ENCODE measurements at regions not wholly inside any gene's neighbourhood (a gene's known extent, or its start where the extent isn't known, plus 50 kb on each side); places are given as distances from the start of the nearest gene placed in this dataset.

- Histone ChIP-seq H3K27me3 (replicated peaks in 1 of 4; ENCODE audit: control extremely low read depth in 1 of 4, control insufficient read depth in 3 of 4, insufficient read depth in 4 of 4, low read length in 3 of 4) (no peaks in the 10 kb centered on the region), H2AFZ (ENCODE audit: insufficient read depth, low read depth, low read length, poor library complexity, severe bottlenecking) (no peak overlapping the region), H3K4me3 (ENCODE audit: control extremely low read depth in 1 of 5, extremely low read depth in 1 of 5, insufficient read depth in 1 of 5, low read depth in 2 of 5, low read length in 4 of 5) (no peak overlapping the region), H3K9me3 (ENCODE audit: control extremely low read depth in 1 of 3, control insufficient read depth in 2 of 3, insufficient read depth in 1 of 3, low read length in 2 of 3) (no peaks in the 10 kb centered on the region), H3K4me2 (replicated peaks; ENCODE audit: low read depth, low read length, poor library complexity, severe bottlenecking) (no peak overlapping the region), H3K9ac (ENCODE audit: low read length) (no peak overlapping the region), H3K27ac (ENCODE audit: low read length in 2 of 2) (no peak overlapping the region), H3K79me2 (ENCODE audit: control insufficient read depth, insufficient read depth, low read length) (no peaks in the 10 kb centered on the region), H3K4me1 (ENCODE audit: control insufficient read depth in 2 of 2, insufficient read depth in 2 of 2, low read length in 2 of 2) (no peaks in the 10 kb centered on the region), H4K20me1 (ENCODE audit: control insufficient read depth, insufficient read depth, low read length, poor library complexity, severe bottlenecking) (no peaks in the 10 kb centered on the region), H3K36me3 (replicated peaks in 1 of 2; ENCODE audit: control extremely low read depth in 1 of 2, control insufficient read depth in 1 of 2, extremely low read depth in 1 of 2, insufficient read depth in 2 of 2, low read length in 1 of 2) (no peaks in the 10 kb centered on the region)
- Mint-ChIP-seq H3K4me3 (no peak overlapping the region), H3K4me1 (no peaks in the 10 kb centered on the region), H3K27ac (no peak overlapping the region), H3K9me3 (ENCODE audit: insufficient read depth) (peaks cover 2% of the 10 kb centered on the region), H3K27me3 (no peaks in the 10 kb centered on the region)
- ChIA-PET CTCF (no interaction called here), POLR2A (no interaction called here)
- TF ChIP-seq CTCF (IDR thresholded peaks at IDR 0.05) = no peak
- no peak for TF ChIP-seq EZH2 (IDR thresholded peaks at IDR 0.05; ENCODE audit: borderline replicate concordance, insufficient read depth, low read depth, low read length, poor library complexity, severe bottlenecking)
- intact Hi-C loops (cut with micrococcal nuclease) = no loop called here
- ATAC-seq (ENCODE audit: low read depth) (no peak), DNase-seq (no peak)
- 100% methylated on average over 1 of the region's 5 CpGs for WGBS (ENCODE audit: insufficient coverage)
These were observed 258.6 kb downstream of the IPO8 start for GRCh38 chr12:30437044-30437443.

GRCh38 chr12:30428098-30428497 is 267.6 kb downstream of the IPO8 start:
- no peak overlapping the region for H3K27ac Mint-ChIP-seq
- intact Hi-C loops (cut with micrococcal nuclease) = no loop called here
- ATAC-seq (ENCODE audit: low read depth) = no peak
- no peak overlapping the region for H3K27ac ChIP-seq (ENCODE audit: low read length in 2 of 2)
- WGBS (ENCODE audit: insufficient coverage) = no CpG with 5 or more reads among the region's 1 CpG
- H4K20me1 ChIP-seq (ENCODE audit: control insufficient read depth, insufficient read depth, low read length, poor library complexity, severe bottlenecking) = no peaks in the 10 kb centered on the region
- DNase-seq = no peak
- CTCF ChIA-PET = no interaction called here
- TF ChIP-seq EZH2 (IDR thresholded peaks at IDR 0.05; ENCODE audit: borderline replicate concordance, insufficient read depth, low read depth, low read length, poor library complexity, severe bottlenecking) (no peak), CTCF (IDR thresholded peaks at IDR 0.05) (no peak)
- no peaks in the 10 kb centered on the region for H3K79me2 ChIP-seq (ENCODE audit: control insufficient read depth, insufficient read depth, low read length)
- H3K9me3 Mint-ChIP-seq (ENCODE audit: insufficient read depth) = no peaks in the 10 kb centered on the region
- no peaks in the 10 kb centered on the region for H3K36me3 ChIP-seq (replicated peaks in 1 of 2; ENCODE audit: control extremely low read depth in 1 of 2, control insufficient read depth in 1 of 2, extremely low read depth in 1 of 2, insufficient read depth in 2 of 2, low read length in 1 of 2)
- no peak overlapping the region for H2AFZ ChIP-seq (ENCODE audit: insufficient read depth, low read depth, low read length, poor library complexity, severe bottlenecking)
- H3K9ac ChIP-seq (ENCODE audit: low read length) = no peak overlapping the region
- POLR2A ChIA-PET = no interaction called here
- H3K4me1 Mint-ChIP-seq = no peaks in the 10 kb centered on the region
- H3K4me1 ChIP-seq (ENCODE audit: control insufficient read depth in 2 of 2, insufficient read depth in 2 of 2, low read length in 2 of 2) = no peaks in the 10 kb centered on the region
- no peaks in the 10 kb centered on the region for H3K27me3 ChIP-seq (replicated peaks in 1 of 4; ENCODE audit: control extremely low read depth in 1 of 4, control insufficient read depth in 3 of 4, insufficient read depth in 4 of 4, low read length in 3 of 4)
- H3K4me2 ChIP-seq (replicated peaks; ENCODE audit: low read depth, low read length, poor library complexity, severe bottlenecking) = no peak overlapping the region
- H3K9me3 ChIP-seq (ENCODE audit: control extremely low read depth in 1 of 3, control insufficient read depth in 2 of 3, insufficient read depth in 1 of 3, low read length in 2 of 3) = peaks cover 0 to 3% (median 0%) of the 10 kb centered on the region in 3 donors
- no peak overlapping the region for H3K4me3 Mint-ChIP-seq
- no peaks in the 10 kb centered on the region for H3K27me3 Mint-ChIP-seq
- no peak overlapping the region for H3K4me3 ChIP-seq (ENCODE audit: control extremely low read depth in 1 of 5, extremely low read depth in 1 of 5, insufficient read depth in 1 of 5, low read depth in 2 of 5, low read length in 4 of 5)
